NCI-H187 (cell line): ENCODE measurements at regions not wholly inside any gene's neighbourhood (a gene's known extent, or its start where the extent isn't known, plus 50 kb on each side); places are given as distances from the start of the nearest gene placed in this dataset.

Source experiments
- DNase-seq, 2 experiments: peaks; one replicate each; lab custom pipeline; 2025; lab: John Stamatoyannopoulos, UW

- no peak for DNase-seq
These were observed 165.2 kb upstream of the PPP2R2D start for GRCh38 chr10:131735577-131735976.

- DNase-seq, result no peak
These were observed 164.4 kb upstream of the PPP2R2D start for GRCh38 chr10:131736321-131736980.

- no peak for DNase-seq
These were observed 163.0 kb upstream of the PPP2R2D start for GRCh38 chr10:131737543-131738395.

- no peak for DNase-seq
These were observed 162.4 kb upstream of the PPP2R2D start for GRCh38 chr10:131738396-131738735.

- no peak for DNase-seq
These were observed 161.6 kb upstream of the PPP2R2D start for GRCh38 chr10:131739206-131739605.

GRCh38 chr10:131742500-131742951 lies 158.3 kb upstream of the PPP2R2D start:
- no peak for DNase-seq

- no peak for DNase-seq
These were observed 157.3 kb upstream of the PPP2R2D start for GRCh38 chr10:131743190-131744151.

GRCh38 chr10:131744346-131744745 lies 156.5 kb upstream of the PPP2R2D start:
- no peak for DNase-seq

GRCh38 chr10:131745591-131745990 lies 155.2 kb upstream of the PPP2R2D start:
- no peak for DNase-seq

GRCh38 chr10:131746241-131746711 lies 154.5 kb upstream of the PPP2R2D start:
- DNase-seq, result no peak

GRCh38 chr10:131746785-131747184 lies 154.0 kb upstream of the PPP2R2D start:
- no peak for DNase-seq

- DNase-seq, result no peak
These were observed 153.6 kb upstream of the PPP2R2D start for GRCh38 chr10:131747251-131747650.

GRCh38 chr10:131747791-131748190 lies 153.0 kb upstream of the PPP2R2D start:
- DNase-seq, result no peak

- DNase-seq, result no peak
These were observed 152.6 kb upstream of the PPP2R2D start for GRCh38 chr10:131748191-131748590.

- peak in 1 of 2 experiments; percentile 5 for DNase-seq
These were observed 151.7 kb upstream of the PPP2R2D start for GRCh38 chr10:131748831-131749766.

GRCh38 chr10:131749767-131750142 lies 151.1 kb upstream of the PPP2R2D start:
- no peak for DNase-seq

- DNase-seq, result no peak
These were observed 150.5 kb upstream of the PPP2R2D start for GRCh38 chr10:131750171-131750895.

GRCh38 chr10:131750973-131751826 lies 149.6 kb upstream of the PPP2R2D start:
- DNase-seq, result no peak
